Right lobe of liver (tissue), 4 donors: ENCODE measurements at regions not wholly inside any gene's neighbourhood (a gene's known extent, or its start where the extent isn't known, plus 50 kb on each side); places are given as distances from the start of the nearest gene placed in this dataset.

Experiments
- CTCF ChIP-seq, 4 donors: fragments of 200-600 bp in 3 of 4; fragments of 450-650 bp in 1 of 4; IDR thresholded peaks; one replicate each; pipeline versions ENCODE4 v1.5.1 to v1.8.0; 2016 to 2022; ENCODE audit warnings: antibody characterized with exemption in 4 of 4, mild to moderate bottlenecking in 2 of 4
- POLR2A ChIP-seq: fragments of 450-650 bp; IDR thresholded peaks from one replicate; pipeline ENCODE4 v1.6.1; 2017; ENCODE audit warnings: antibody characterized with exemption, mild to moderate bottlenecking
- donor health status: DM: no; HTN: no; CAD: no.
- donor health status: DM: no; HTN: no; CAD: no.
- donor health status: DM: no; HTN: yes; CAD: no.

GRCh38 chr13:99723878-99724277, 222.6 kb downstream of the TM9SF2 start:
- TF ChIP-seq CTCF (IDR thresholded peaks at IDR 0.05) (no peak), POLR2A (no peak)
